Cardiac fibroblast (primary cell): ENCODE measurements at regions not wholly inside any gene's neighbourhood (a gene's known extent, or its start where the extent isn't known, plus 50 kb on each side); places are given as distances from the start of the nearest gene placed in this dataset.
"Not testable (repeated sequence)": the region's sequence is repeated elsewhere in the genome, so short reads cannot be mapped to it uniquely, and the experiment has no call there.

Experiments
- DNase-seq, 2 donors: peaks; one replicate each; pipeline versions ENCODE4 v3.0.0 to v3.0.0-alpha.2; 2010; ENCODE audit warnings: low read depth in 2 of 2
- H3K4me3 ChIP-seq, 2 donors: replicated peaks in 1 of 2; 1 replicate in 1 of 2; 2 replicates in 1 of 2; pipeline ENCODE4 v1.5.1; 2011; ENCODE audit warnings: low read depth in 2 of 2, low read length in 2 of 2, mild to moderate bottlenecking in 2 of 2, moderate library complexity in 1 of 2
- TF ChIP-seq, protein P1 (sequence below): IDR thresholded peaks from one replicate; pipeline ENCODE4 v1.5.1; 2011; ENCODE audit warnings: low read depth, mild to moderate bottlenecking, low read length, inconsistent platforms

DNA sequence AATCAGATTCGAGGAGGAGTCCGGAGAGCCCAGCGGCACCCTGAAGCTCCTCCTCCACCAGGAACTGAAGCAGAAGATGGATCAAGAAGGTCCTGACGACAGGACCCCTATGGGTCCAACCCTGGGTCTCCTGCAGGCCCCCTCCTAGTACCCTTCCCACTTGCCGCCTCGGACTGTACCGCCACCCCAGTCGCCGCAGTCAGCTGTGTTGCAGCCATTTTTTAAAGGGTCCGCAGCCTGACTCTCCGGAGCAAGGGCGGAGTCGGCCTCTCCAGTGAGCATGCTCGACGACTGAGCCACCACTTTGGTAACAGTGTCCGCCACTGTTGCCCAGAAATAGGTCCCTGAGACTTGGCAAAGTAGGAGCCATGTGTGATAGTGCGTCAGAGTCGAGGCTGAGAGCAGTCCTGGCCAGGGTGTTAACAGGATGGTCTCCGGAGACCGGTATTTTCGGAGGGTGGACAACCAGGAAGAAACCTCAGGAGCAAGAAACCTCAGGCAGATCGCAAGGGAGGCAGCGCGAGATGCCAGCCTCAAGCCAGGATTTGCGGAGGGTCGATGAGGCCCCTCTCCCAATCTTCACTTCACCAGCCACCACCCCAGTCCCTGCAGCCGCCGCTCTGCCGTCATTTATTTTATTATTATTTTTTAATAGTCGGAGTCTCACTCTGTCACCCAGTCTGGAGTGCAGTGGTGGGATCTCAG lies 294.6 kb upstream of the ZNF337 start:
- DNase-seq: no peak
- TF ChIP-seq, protein P1, sequence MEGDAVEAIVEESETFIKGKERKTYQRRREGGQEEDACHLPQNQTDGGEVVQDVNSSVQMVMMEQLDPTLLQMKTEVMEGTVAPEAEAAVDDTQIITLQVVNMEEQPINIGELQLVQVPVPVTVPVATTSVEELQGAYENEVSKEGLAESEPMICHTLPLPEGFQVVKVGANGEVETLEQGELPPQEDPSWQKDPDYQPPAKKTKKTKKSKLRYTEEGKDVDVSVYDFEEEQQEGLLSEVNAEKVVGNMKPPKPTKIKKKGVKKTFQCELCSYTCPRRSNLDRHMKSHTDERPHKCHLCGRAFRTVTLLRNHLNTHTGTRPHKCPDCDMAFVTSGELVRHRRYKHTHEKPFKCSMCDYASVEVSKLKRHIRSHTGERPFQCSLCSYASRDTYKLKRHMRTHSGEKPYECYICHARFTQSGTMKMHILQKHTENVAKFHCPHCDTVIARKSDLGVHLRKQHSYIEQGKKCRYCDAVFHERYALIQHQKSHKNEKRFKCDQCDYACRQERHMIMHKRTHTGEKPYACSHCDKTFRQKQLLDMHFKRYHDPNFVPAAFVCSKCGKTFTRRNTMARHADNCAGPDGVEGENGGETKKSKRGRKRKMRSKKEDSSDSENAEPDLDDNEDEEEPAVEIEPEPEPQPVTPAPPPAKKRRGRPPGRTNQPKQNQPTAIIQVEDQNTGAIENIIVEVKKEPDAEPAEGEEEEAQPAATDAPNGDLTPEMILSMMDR: no peak
- no peak overlapping the region for H3K4me3 ChIP-seq

- DNase-seq, H3K4me3 ChIP-seq: not testable (repeated sequence)
Measured at GRCh38 chr20:25989686-25990085, 293.0 kb upstream of the ZNF337 start.

- DNase-seq: no peak
- TF ChIP-seq, protein P1: no peak
- no peak overlapping the region for H3K4me3 ChIP-seq
Measured at GRCh38 chr20:25989196-25989595, 292.5 kb upstream of the ZNF337 start.

DNA sequence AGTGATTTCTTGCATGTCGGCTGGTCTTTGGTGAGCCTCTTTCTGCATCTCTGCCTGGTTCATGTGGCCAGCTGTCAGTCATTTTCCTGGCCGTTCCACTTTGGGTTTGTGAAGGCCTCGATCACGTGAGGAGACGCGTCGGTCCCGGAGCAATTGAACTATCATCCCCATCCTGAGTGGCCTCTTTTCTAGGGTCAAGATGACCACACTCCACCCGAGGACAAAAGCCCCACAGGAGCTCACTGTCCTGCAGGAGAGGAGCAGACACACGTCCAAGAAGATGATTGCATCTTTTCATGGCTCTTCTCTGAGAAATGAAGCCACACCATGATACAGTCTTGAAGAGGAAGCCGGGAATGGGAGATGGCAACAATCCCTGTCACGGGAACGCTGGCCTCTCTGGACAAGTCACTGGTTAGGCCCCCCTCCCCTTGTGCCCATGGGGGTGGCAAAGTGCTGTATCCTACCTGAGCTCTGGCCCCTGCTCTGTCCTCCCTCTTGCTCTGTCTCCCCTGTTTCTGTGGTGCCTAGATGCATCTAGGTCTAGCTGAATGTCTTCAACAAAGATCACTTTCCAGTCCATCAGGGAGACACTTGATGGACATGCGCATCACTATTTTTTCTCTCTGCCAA lies 291.4 kb upstream of the ZNF337 start:
- DNase-seq: not testable (repeated sequence)

GRCh38 chr20:25987073-25987927 lies 290.6 kb upstream of the ZNF337 start:
- H3K4me3 ChIP-seq: peak overlapping the region; percentile 29 to 41
- TF ChIP-seq, protein P1: peak; percentile 48
- peak; percentile 54 to 56 for DNase-seq

More for the DNA sequence above, 291.4 kb upstream of the ZNF337 start:
- H3K4me3 ChIP-seq: not testable (repeated sequence)

GRCh38 chr20:25985597-25985996 lies 288.9 kb upstream of the ZNF337 start:
- DNase-seq: no peak
- TF ChIP-seq, protein P1: no peak
- no peak overlapping the region for H3K4me3 ChIP-seq

DNA sequence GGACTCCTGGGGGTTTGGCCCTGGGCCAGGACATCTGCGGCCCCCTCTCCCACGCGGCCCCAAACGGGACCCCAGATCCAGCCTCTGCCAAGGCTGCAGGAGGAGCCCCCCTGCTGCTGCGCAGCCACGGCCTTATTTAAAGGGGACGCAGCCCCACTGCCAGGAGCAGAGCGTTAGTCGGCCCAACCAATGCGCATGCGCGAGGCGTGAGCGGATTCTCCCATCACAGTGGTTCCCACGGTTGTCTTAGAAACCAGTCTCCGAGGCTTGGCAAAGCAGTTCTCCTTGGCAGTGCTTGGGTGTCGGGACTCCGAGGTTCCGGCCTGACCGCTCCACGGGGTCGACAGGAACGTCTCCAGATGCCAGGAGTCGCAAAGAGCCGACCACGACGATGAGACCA lies 288.3 kb upstream of the ZNF337 start:
- TF ChIP-seq, protein P1: no peak
- peak; percentile 25 to 37 for DNase-seq
- H3K4me3 ChIP-seq: no peak overlapping the region

- H3K4me3 ChIP-seq, DNase-seq: not testable (repeated sequence)
Measured at GRCh38 chr20:25982701-25983100, 286.0 kb upstream of the ZNF337 start.

DNA sequence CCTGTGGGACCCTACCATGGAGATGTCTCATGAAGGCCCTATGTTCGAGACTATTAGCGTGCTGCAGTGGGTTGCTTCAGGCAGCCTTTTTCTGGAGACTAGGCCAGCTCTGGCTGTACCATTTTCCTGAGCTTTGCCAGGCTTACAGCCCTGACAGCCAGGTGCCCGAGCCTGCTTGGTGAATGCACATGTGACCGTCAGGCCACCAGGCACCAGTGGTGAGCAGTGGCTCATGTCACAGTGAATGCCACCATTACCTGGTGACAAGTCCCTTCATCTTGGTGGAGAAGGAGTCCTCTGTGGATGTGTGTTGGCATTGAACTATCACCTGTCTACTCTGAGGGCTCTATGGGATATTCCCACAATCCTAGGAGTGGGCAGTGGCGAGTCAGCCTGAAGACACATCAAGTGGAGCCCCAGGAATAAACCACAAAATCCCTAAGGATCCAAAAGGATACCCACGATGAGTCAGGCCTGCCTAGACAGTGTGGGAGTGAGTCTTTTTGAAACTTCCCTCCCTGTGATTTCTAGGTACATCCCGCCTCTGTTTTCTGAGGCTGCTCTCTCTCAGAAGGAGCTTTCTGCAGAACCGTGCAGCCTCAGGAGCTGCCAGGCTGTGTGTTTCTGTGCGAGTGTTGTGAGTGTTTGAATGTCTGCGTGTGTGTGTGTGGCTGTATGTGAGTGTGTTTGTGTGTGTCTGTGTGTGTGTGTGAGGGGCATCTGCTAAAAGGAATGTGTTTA lies 282.0 kb upstream of the ZNF337 start:
- not testable (repeated sequence) for H3K4me3 ChIP-seq
- peak in 1 of 2 donors; percentile 2 for DNase-seq

DNA sequence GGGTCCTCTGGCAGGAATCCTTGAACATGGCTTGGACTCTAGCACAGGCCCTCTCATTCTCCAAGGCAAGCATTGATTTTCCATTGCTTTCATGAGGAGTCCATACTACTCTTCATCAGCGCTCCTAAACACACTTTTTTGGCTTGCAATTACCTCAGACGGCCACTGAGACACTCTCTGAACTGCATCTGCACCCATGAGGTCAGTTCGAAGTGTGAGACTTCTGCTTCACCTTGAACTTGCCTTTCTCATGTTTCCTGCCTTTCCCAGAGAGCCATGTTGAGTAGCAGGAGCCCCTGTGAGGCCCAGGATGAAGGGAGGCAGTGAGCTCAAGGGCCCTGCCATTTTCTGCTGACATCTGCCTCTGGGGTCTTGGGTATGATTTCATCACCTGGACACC lies 279.2 kb upstream of the ZNF337 start:
- H3K4me3 ChIP-seq, DNase-seq: not testable (repeated sequence)

DNA sequence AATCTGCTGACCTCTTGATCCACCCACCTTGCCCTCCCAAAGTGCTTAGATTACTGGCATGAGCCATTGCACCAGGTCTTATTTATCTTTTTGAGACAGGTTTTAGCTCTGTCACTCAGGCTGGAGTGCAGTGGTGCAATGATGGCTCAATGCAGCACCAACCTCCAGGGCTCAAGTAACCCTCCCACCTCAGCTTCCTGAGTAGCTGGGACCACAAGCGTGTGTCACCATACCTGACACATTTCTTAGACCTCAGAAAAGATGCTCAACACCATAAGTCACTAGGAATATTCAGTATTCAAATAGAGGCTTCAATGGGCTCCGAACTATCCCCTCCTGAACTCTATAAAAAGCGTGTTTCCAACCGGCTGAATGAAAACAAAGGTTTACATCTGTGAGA lies 268.6 kb upstream of the ZNF337 start:
- not testable (repeated sequence) for H3K4me3 ChIP-seq, DNase-seq
